ENCODE measurements at regions not wholly inside any gene's neighbourhood (a gene's known extent, or its start where the extent isn't known, plus 50 kb on each side); places are given as distances from the start of the nearest gene placed in this dataset.

DNA sequence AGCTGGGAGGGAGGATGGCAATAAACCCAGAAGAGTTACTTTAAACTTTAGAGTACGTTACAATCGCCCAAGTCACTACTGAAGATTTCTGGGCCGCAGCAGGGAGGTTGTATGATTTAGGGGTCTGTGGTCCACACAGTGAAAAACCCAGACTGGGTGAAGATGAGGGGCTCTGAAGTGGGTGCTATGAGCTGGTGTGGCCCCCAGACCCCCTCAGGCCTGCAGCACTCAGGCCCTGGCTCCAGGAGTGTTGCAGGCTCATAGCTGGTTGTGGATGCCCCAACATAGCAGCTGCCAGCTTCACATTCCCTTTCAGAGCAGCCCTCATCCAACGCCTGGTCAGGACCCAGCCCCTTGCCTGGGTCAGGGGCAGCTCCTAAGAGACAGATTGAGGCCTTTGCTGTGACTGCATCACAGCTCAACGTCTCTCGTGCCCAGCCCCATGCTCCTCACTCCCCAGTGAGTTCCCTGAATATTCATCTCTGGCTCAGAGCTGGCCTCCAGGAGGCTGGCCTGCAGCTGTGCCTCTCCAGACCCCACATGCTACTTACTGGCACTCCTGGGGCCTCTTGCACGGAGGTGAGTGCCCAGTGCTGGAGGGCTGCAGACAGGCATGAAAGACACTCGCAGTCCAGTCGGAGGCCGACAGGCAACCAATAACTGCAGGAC is 94.5 kb upstream of the MYCN start:
- TF ChIP-seq, protein P1, sequence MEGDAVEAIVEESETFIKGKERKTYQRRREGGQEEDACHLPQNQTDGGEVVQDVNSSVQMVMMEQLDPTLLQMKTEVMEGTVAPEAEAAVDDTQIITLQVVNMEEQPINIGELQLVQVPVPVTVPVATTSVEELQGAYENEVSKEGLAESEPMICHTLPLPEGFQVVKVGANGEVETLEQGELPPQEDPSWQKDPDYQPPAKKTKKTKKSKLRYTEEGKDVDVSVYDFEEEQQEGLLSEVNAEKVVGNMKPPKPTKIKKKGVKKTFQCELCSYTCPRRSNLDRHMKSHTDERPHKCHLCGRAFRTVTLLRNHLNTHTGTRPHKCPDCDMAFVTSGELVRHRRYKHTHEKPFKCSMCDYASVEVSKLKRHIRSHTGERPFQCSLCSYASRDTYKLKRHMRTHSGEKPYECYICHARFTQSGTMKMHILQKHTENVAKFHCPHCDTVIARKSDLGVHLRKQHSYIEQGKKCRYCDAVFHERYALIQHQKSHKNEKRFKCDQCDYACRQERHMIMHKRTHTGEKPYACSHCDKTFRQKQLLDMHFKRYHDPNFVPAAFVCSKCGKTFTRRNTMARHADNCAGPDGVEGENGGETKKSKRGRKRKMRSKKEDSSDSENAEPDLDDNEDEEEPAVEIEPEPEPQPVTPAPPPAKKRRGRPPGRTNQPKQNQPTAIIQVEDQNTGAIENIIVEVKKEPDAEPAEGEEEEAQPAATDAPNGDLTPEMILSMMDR (IDR thresholded peaks at IDR 0.05) = no peak
- TF ChIP-seq, protein P2, sequence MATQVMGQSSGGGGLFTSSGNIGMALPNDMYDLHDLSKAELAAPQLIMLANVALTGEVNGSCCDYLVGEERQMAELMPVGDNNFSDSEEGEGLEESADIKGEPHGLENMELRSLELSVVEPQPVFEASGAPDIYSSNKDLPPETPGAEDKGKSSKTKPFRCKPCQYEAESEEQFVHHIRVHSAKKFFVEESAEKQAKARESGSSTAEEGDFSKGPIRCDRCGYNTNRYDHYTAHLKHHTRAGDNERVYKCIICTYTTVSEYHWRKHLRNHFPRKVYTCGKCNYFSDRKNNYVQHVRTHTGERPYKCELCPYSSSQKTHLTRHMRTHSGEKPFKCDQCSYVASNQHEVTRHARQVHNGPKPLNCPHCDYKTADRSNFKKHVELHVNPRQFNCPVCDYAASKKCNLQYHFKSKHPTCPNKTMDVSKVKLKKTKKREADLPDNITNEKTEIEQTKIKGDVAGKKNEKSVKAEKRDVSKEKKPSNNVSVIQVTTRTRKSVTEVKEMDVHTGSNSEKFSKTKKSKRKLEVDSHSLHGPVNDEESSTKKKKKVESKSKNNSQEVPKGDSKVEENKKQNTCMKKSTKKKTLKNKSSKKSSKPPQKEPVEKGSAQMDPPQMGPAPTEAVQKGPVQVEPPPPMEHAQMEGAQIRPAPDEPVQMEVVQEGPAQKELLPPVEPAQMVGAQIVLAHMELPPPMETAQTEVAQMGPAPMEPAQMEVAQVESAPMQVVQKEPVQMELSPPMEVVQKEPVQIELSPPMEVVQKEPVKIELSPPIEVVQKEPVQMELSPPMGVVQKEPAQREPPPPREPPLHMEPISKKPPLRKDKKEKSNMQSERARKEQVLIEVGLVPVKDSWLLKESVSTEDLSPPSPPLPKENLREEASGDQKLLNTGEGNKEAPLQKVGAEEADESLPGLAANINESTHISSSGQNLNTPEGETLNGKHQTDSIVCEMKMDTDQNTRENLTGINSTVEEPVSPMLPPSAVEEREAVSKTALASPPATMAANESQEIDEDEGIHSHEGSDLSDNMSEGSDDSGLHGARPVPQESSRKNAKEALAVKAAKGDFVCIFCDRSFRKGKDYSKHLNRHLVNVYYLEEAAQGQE (IDR thresholded peaks at IDR 0.05; ENCODE audit: insufficient read depth in 1 of 2, low read depth in 2 of 2, low read length in 1 of 2) = no peak
- TF ChIP-seq TCF7L2 (IDR thresholded peaks at IDR 0.05; ENCODE audit: low read depth, low read length) (no peak), POLR2AphosphoS5 (IDR thresholded peaks at IDR 0.05; ENCODE audit: low read depth, low read length) (no peak), SIN3A (IDR thresholded peaks at IDR 0.05; ENCODE audit: borderline replicate concordance, insufficient read depth, low read depth, low read length) (no peak)
